ENCODE measurements at regions not wholly inside any gene's neighbourhood (a gene's known extent, or its start where the extent isn't known, plus 50 kb on each side); places are given as distances from the start of the nearest gene placed in this dataset.

GRCh38 chr6:45808042-45808645 lies 207.5 kb downstream of the CLIC5 start:
- DNase-seq = no peak
- no peak overlapping the region for H3K9ac ChIP-seq (ENCODE audit: extremely low read depth, low read length, poor library complexity, severe bottlenecking)
- WGBS, 2 experiments (ENCODE audit: insufficient coverage in 1 of 2, insufficient read length in 1 of 2) = 82 to 92% methylated on average over 7 of the region's 7 CpGs
- Mint-ChIP-seq H3K4me3 (no peak overlapping the region), H3K27ac (no peak overlapping the region), H3K9me3 (no peaks in the 10 kb centered on the region), H3K36me3 (ENCODE audit: low read depth) (no peaks in the 10 kb centered on the region), H3K4me1 (no peaks in the 10 kb centered on the region), H3K27me3 (ENCODE audit: insufficient read depth) (no peaks in the 10 kb centered on the region)
- H3K4me1 ChIP-seq (ENCODE audit: control insufficient read depth, insufficient read depth, low read length) = no peaks in the 10 kb centered on the region
- peaks cover 4% of the 10 kb centered on the region for H3K27me3 ChIP-seq (ENCODE audit: control insufficient read depth, insufficient read depth, low read length, poor library complexity, severe bottlenecking)
- no peak overlapping the region for H3K27ac ChIP-seq (ENCODE audit: low read depth, low read length)
- H3K36me3 ChIP-seq (ENCODE audit: control insufficient read depth, insufficient read depth, low read length) = no peaks in the 10 kb centered on the region
- no peak overlapping the region for H3K4me3 ChIP-seq (ENCODE audit: low read length)
- peaks cover 12% of the 10 kb centered on the region for H3K9me3 ChIP-seq (ENCODE audit: control insufficient read depth, low read length)
- no peak for TF ChIP-seq CTCF (conservative IDR thresholded peaks at IDR 0.05)

GRCh38 chr6:45807311-45808041 lies 208.2 kb downstream of the CLIC5 start:
- H3K27ac ChIP-seq (ENCODE audit: low read depth, low read length) = no peak overlapping the region
- no peak overlapping the region for H3K27ac Mint-ChIP-seq
- TF ChIP-seq CTCF (conservative IDR thresholded peaks at IDR 0.05) = no peak
- no peaks in the 10 kb centered on the region for H3K36me3 Mint-ChIP-seq (ENCODE audit: low read depth)
- no peaks in the 10 kb centered on the region for H3K27me3 Mint-ChIP-seq (ENCODE audit: insufficient read depth)
- no peaks in the 10 kb centered on the region for H3K36me3 ChIP-seq (ENCODE audit: control insufficient read depth, insufficient read depth, low read length)
- no peaks in the 10 kb centered on the region for H3K4me1 ChIP-seq (ENCODE audit: control insufficient read depth, insufficient read depth, low read length)
- 90 to 100% methylated on average over 2 to 4 of the region's 4 CpGs for WGBS, 2 experiments (ENCODE audit: insufficient coverage in 1 of 2, insufficient read length in 1 of 2)
- no peak overlapping the region for H3K9ac ChIP-seq (ENCODE audit: extremely low read depth, low read length, poor library complexity, severe bottlenecking)
- DNase-seq = no peak
- H3K9me3 Mint-ChIP-seq = no peaks in the 10 kb centered on the region
- no peaks in the 10 kb centered on the region for H3K4me1 Mint-ChIP-seq
- H3K27me3 ChIP-seq (ENCODE audit: control insufficient read depth, insufficient read depth, low read length, poor library complexity, severe bottlenecking) = peaks cover 4% of the 10 kb centered on the region
- H3K4me3 ChIP-seq (ENCODE audit: low read length) = no peak overlapping the region
- no peak overlapping the region for H3K4me3 Mint-ChIP-seq
- H3K9me3 ChIP-seq (ENCODE audit: control insufficient read depth, low read length) = peaks cover 12% of the 10 kb centered on the region

- Histone ChIP-seq H3K27ac (ENCODE audit: low read depth, low read length) (no peak overlapping the region), H3K36me3 (ENCODE audit: control insufficient read depth, insufficient read depth, low read length) (no peaks in the 10 kb centered on the region), H3K4me3 (ENCODE audit: low read length) (no peak overlapping the region), H3K27me3 (ENCODE audit: control insufficient read depth, insufficient read depth, low read length, poor library complexity, severe bottlenecking) (peaks cover 4% of the 10 kb centered on the region), H3K9ac (ENCODE audit: extremely low read depth, low read length, poor library complexity, severe bottlenecking) (no peak overlapping the region), H3K4me1 (ENCODE audit: control insufficient read depth, insufficient read depth, low read length) (no peaks in the 10 kb centered on the region), H3K9me3 (ENCODE audit: control insufficient read depth, low read length) (peaks cover 12% of the 10 kb centered on the region)
- H3K4me1 Mint-ChIP-seq = no peaks in the 10 kb centered on the region
- no peak overlapping the region for H3K4me3 Mint-ChIP-seq
- no peak for DNase-seq
- H3K27ac Mint-ChIP-seq = no peak overlapping the region
- no peaks in the 10 kb centered on the region for H3K27me3 Mint-ChIP-seq (ENCODE audit: insufficient read depth)
- no peak for TF ChIP-seq CTCF (conservative IDR thresholded peaks at IDR 0.05)
- H3K9me3 Mint-ChIP-seq = no peaks in the 10 kb centered on the region
- WGBS, 2 experiments (ENCODE audit: insufficient coverage in 1 of 2, insufficient read length in 1 of 2) = 71 to 80% methylated on average over 1 of the region's 1 CpG
- H3K36me3 Mint-ChIP-seq (ENCODE audit: low read depth) = no peaks in the 10 kb centered on the region
Measured at GRCh38 chr6:45806172-45806571, 209.5 kb downstream of the CLIC5 start.
